ENCODE measurements at regions not wholly inside any gene's neighbourhood (a gene's known extent, or its start where the extent isn't known, plus 50 kb on each side); places are given as distances from the start of the nearest gene placed in this dataset.
A peak's percentile ranks its signal among the peaks of the same experiment; 100 is the strongest.
"Not testable (repeated sequence)": the region's sequence is repeated elsewhere in the genome, so short reads cannot be mapped to it uniquely, and the experiment has no call there.

DNA sequence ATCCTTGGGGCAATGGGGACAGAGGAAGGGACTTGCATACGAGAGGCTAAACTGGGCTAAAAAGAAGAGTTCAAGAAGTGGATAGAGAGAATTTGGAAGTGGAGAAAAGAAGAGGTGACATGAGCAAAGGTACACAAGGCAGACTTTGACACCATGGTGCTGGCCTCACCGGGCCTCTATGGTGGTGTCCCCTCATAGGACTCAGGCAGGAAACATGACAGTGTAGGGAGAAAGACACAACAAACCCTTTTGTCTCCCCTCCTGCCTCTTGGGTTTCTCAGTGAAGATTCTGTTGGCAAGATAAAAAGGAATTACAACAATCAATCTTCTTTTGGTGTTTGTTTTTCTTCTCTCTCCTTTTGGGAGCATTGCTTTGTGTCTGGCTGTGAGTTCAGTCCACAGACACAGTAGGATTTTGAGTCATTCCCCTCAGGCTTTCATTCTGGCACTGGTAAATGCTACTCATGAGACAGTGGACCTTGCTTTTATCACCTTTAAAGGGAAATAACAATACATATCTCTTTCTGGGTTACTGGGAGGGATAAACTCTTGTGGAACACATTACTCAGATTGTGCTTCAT is 827.7 kb downstream of the TNS3 start:
- DNase-seq (ENCODE audit: low read depth in 2 of 2) = peak; percentile 64 to 84
- H3K4me3 ChIP-seq (replicated peaks in 1 of 2; ENCODE audit: low read depth in 2 of 2, low read length in 2 of 2) = no peak overlapping the region
- TF ChIP-seq, protein P1, sequence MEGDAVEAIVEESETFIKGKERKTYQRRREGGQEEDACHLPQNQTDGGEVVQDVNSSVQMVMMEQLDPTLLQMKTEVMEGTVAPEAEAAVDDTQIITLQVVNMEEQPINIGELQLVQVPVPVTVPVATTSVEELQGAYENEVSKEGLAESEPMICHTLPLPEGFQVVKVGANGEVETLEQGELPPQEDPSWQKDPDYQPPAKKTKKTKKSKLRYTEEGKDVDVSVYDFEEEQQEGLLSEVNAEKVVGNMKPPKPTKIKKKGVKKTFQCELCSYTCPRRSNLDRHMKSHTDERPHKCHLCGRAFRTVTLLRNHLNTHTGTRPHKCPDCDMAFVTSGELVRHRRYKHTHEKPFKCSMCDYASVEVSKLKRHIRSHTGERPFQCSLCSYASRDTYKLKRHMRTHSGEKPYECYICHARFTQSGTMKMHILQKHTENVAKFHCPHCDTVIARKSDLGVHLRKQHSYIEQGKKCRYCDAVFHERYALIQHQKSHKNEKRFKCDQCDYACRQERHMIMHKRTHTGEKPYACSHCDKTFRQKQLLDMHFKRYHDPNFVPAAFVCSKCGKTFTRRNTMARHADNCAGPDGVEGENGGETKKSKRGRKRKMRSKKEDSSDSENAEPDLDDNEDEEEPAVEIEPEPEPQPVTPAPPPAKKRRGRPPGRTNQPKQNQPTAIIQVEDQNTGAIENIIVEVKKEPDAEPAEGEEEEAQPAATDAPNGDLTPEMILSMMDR (IDR thresholded peaks at IDR 0.05; ENCODE audit: low read depth, low read length) = no peak

DNA sequence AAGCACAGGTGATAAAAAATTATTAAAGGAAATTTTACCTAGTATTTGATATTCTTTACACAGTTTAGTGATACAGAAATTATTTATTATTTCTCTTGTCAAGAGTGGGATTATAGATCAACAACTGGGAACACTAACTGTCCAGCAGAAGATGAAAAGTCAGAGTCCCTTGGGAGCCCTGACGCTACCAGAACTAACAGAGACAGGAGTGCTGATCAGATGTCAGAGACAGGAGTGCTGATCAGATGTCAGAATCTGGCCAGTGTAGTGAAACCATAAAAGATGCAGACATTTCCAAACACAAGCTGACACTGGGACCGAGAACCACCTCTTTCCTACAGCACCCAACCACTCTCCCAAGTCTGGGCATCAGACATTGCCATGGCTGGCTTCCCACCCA is 828.2 kb downstream of the TNS3 start:
- DNase-seq (ENCODE audit: low read depth in 2 of 2) = peak in 1 of 2 donors; percentile 32
- TF ChIP-seq, protein P1 (IDR thresholded peaks at IDR 0.05; ENCODE audit: low read depth, low read length) = no peak
- H3K4me3 ChIP-seq (replicated peaks in 1 of 2; ENCODE audit: low read depth in 2 of 2, low read length in 2 of 2) = no peak overlapping the region

DNA sequence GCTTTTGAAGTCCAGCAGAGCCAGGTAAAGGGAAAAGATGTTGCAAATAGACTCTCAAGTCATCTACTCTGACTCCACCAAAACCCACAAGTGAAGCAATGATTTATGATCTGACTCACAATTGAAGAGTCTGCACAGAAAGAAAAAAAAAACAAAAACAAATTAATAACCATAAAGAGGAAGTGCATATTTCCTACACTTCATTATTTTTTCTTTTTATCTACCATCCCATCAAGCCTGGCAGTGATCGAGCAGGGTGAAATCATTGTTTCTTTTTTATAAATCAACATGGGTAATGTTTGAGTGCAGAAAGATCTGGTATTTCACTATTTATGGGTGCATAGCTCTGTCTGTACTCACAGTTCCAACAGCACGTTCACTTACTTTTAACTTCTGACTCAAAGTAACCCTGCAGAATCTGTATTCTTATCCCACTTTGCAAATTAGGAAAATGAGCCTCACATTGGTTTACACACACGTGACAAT is 829.0 kb downstream of the TNS3 start:
- no peak overlapping the region for H3K4me3 ChIP-seq (replicated peaks in 1 of 2; ENCODE audit: low read depth in 2 of 2, low read length in 2 of 2)
- TF ChIP-seq, protein P1 (IDR thresholded peaks at IDR 0.05; ENCODE audit: low read depth, low read length) = no peak
- DNase-seq (ENCODE audit: low read depth in 2 of 2) = peak; percentile 34 to 89

DNA sequence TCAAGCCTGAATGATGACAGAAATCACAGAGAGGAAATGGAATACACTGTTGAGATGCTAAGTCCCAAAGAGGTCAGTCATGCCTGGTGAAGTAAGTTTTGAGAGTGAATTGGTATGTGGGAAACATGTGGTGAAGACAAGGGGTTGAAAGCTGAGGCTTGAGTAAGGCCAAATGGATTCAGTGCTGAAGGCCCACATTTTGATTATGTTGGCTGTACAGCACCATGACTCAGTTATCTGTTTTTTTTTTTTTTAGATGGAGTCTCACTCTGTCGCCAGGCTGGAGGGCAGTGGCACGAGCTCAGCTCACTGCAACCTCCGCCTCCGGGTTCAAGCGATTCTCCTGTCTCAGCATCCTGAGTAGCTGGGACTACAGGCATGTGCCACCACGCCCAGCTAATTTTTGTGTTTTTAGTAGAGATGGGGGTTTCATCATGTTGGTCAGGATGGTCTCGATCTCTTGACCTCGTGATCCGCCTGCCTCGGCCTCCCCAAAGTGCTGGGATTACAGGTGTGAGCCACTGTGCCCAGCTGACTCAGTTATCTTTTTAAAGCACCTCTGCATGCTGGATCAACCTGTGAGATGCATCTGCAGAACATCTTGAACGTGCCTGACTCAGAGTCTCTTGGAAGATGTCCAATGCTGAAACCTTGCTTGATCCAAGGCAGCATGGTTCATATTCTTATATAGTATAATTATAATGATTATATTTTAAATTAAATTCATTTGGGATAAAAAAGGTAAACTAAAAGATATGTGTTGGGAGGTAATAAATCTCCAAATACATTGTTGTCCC is 829.8 kb downstream of the TNS3 start:
- not testable (repeated sequence) for H3K4me3 ChIP-seq (replicated peaks in 1 of 2; ENCODE audit: low read depth in 2 of 2, low read length in 2 of 2)
- DNase-seq (ENCODE audit: low read depth in 2 of 2) = peak; percentile 71 to 87

DNA sequence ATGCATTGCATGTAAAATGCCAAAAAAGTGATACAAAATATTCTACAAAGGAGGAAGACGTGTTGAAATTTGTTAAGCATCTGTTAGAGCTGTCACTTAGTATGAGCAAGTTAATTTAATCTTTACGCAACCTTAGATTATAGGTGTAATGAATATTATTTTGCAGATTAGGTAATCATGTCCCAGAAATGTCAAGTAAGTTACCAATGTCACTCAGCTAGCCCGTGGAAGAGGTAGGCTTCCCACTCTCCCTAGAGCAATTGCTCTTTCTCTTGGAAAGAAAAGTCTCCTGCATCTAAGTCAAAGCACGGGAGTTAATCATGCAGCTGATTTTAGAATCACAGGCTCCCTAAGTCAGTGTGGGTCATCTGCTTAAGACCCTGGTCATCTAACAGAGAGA is 830.4 kb upstream of the IGFBP3 start:
- DNase-seq (ENCODE audit: low read depth in 2 of 2) = no peak
- TF ChIP-seq, protein P1 (IDR thresholded peaks at IDR 0.05; ENCODE audit: low read depth, low read length) = no peak

DNA sequence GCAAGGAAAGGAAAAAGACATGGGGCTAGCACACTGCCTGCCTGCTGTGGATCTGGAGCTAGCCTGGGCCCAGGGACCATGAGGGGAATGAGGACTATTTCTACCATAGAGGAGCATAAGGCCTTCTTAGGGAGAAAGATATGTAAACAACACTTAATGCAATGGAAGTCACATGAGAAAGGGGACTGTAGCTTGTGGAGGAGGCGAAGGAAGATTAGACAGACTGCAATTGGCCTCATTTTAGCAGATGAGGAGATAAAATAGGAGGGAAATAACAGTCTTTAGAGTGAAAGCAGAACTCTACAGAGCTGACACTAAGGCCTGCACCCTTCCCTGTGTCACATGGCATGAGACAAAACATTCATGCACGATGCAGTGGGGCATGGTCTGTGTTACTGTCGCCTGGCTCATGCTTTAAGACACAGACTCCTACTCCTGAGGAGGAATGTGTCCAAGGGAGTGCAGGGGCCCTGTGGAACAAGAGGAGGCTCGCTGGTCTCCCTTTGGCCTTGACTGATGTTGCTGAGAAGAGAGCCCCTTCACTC is 829.3 kb upstream of the IGFBP3 start:
- DNase-seq (ENCODE audit: low read depth in 2 of 2) = no peak

More for the DNA sequence above, 830.4 kb upstream of the IGFBP3 start:
- H3K4me3 ChIP-seq (replicated peaks in 1 of 2; ENCODE audit: low read depth in 2 of 2, low read length in 2 of 2) = no peak overlapping the region

More for the DNA sequence above, 829.3 kb upstream of the IGFBP3 start:
- H3K4me3 ChIP-seq (replicated peaks in 1 of 2; ENCODE audit: low read depth in 2 of 2, low read length in 2 of 2) = no peak overlapping the region
- TF ChIP-seq, protein P1 (IDR thresholded peaks at IDR 0.05; ENCODE audit: low read depth, low read length) = no peak
